Left kidney (tissue), 1 donor: ENCODE measurements at regions not wholly inside any gene's neighbourhood (a gene's known extent, or its start where the extent isn't known, plus 50 kb on each side); places are given as distances from the start of the nearest gene placed in this dataset.

ENCODE experiments used
- DNase-seq: peaks from one replicate; pipeline ENCODE4 v3.0.0-alpha.2; 2013

GRCh38 chr2:49487139-49487538, 332.8 kb upstream of the FSHR start:
- no peak for DNase-seq

DNA sequence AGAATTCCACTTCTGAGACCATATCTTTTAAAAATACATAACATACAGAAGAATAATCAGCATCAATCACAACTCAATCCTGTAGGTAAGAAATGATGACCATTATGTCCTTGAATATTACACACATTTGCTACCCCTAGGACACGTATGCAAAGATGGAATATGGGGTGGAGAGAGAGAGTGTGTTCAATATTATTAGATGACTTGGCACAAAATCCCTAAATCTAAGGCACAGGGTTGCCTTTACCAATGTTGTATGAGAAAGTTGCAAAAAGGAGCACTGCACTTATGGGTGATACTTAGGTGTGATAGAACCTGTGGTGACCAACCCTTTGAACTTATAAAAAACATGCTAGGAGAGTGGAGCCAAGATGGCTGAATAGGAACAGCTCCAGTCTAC, 326.2 kb upstream of the FSHR start:
- DNase-seq: no peak

DNA sequence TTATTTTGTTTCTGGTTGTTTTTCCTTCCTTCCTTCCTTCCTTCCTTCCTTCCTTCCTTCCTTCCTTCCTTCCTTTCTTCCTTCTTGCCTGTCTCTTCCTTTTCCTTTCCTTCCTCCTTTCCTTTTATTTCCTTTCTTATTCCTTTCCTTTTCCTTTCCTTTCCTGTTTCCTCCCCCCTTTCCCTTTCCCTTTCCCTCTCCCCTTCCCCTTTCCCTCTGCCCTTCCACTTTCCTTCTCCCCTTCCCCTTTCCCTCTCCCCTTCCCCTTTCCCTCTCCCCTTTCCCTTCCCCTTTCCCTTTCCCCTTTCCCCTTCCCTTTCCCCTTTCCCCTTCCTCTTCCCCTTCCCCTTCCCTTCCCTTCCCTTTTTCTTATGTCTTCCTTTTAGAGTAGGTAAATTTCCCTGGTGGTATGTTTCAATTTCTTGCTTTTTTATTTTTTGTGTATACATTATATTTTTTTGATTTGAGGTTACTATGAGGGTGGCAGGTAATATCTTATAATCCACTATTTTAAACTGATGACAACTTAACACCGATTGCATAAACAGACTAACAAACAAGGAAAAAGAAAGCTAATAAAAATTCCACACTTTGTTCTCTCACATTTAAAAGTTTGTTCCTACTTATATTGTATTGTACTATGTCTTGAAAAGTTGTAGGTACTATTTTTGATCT, 311.0 kb upstream of the FSHR start:
- no peak for DNase-seq

DNA sequence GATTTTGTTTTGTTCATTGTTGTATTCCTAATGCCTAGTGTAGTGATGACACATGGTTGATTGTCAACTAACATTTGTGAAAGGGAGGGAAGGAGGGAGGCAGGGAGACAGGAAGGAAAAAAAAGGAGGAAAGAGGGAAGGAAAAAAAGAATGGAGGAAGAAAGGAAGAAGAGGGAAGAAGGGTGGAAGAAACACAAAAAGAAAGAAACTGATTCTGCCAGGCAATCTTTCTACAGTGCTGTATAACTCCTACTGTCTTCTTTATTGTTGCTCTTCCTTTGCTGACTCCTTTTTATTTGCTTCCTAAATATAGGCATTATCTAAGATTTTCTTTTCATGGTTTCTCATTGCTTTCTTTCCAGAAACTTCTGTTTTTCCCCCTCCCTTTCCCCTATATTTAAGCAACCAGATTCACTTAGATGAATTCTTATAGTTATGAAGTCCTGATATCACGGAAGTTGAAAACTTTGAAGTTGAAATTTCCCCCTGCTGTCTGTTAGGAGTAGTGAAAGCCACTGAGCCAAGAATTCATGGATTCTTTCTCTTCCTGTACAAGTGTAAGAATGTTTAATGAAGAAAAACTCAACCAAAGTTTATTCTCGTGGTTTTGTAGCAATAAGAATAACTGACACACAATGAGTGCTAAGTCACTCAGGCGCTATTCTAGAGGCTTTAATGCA, 305.1 kb upstream of the FSHR start:
- no peak for DNase-seq

DNA sequence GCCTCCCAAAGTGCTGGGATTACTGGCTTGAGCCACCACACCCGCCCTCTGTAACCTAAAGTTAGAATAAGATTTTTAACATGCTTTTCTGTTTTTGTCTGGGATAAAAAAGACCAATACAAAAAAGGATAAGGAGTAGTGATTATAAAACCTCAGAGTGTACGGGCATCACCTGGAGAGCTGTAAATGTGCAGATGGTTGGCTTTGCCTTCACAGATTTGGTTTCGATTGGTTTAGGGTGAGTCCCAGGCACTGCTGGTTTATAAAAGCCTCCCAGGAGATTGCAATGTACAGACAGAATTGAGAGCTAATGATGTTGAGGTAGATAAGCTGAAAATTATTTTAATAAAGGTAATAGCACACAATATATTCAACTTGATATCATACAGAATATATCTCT, 289.7 kb upstream of the FSHR start:
- DNase-seq: no peak

DNA sequence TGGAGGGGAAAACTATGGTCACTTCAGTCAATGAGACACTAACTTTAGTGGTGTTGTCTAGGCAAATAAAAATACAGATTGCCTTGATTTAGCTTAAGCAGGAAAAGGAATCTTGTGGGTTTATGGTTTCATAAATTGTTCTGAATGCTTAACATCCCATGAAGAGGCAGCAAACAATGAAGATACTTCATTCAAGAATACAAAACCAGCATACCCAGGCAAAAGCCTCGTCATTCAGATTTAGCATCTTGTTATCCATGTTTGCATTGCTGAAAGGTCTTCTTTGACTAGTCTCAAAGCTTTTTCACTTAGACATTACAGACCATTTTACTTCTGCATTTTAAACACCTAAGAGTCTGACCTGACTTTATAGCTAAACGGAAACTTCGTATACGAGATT, 272.7 kb upstream of the FSHR start:
- DNase-seq: no peak

DNA sequence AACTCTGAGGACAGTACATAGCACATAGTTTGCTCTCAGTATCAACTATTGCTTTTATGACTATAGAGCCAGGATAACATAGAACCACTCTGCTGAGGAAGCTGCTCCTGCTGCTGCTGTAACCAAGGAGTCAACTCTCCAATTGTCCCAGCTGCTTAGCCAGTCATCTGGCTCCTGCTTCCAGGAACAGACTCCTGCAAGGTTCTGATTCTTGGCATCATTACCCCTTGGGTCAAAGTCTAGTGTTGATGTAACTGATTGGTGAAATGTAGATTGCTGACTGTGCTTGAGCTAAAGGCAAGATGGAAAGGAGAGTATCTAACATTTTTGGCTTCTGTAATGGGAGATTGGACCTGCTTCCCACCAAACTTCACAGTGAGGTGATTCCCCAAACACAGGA, 261.9 kb upstream of the FSHR start:
- no peak for DNase-seq

- no peak for DNase-seq
Observed at GRCh38 chr2:49404108-49404507, 249.8 kb upstream of the FSHR start.

DNA sequence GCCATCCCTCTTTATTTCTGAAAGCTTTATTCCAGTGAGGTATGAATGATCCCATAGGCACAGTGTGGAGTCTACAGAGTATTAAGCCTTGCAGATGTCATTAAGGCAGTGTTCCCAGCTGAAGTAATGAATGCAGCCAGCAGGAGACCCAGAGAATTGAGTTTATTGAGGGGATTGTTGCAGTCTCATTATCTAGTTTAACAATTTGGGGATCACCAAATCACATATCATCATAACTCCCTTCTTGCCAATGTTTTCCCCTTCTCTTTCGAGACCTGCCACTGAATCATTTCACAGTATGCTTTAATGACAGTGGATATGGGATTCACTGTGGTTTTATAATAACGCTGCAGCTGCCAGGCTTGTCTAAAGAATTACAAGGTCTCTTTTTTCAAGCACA, 249.3 kb upstream of the FSHR start:
- no peak for DNase-seq

DNA sequence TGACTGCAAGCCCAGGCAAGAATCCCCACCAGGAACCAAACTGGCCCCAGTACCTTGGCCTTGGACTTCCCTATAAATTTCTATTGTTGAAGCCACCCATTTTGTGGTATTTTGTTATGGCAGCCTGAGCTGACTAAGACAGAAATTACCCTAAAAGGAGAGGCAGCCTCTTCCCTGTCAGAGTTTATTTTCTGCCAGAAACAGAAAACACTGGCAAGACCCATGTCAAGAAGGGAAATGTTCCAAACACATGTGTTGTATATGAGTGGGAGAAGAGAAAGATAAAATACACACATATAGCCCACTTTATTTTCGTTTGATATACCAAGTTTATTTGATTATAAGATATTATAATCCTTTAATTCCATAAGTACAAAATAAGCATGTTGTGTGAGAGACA, 225.1 kb upstream of the FSHR start:
- no peak for DNase-seq

DNA sequence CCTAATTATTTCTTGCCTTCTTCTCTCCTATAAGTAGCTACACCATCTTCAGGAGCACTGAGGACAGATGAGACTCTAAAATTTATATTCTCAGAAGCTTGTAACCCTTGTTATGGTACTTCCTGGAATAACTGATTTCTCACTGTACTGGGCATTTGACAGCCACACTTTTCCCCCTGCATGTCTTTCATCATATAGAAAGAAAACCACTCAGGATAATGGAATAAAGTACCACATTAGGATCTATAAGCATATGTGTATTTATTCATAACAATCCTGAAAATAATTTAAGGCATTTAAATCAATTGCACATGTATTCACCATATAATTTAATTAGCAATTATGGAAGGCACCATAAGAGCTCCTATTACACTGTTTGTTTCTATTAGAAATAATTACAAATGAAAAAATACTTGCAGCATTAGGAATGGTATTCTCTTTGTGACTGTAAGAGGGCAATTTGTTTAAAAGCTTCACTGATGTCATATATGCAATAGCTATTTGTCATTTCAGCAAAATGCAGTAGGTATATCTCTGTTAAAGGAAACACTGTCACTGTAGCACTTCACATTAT, 216.9 kb upstream of the FSHR start:
- no peak for DNase-seq

DNA sequence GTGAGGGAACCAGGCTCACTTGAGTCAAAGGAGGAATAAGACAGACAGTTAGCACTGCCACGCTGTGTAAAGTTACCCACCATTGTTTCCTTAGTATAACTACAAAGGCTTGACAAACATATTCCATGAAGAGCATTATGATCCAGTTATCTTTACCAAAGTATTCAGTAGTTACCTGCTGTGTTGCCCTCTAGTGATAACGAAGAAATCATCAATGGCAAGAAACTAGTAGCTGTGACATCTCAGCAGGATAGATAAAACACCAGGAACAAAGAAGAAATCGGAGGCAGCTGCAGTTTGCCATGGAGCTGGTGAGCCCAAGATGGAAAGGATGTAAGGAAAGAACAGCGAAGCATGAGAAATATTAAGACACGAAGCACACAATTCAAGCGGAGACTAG, 215.3 kb upstream of the FSHR start:
- DNase-seq: no peak

GRCh38 chr2:49369101-49369500, 214.8 kb upstream of the FSHR start:
- DNase-seq: no peak

DNA sequence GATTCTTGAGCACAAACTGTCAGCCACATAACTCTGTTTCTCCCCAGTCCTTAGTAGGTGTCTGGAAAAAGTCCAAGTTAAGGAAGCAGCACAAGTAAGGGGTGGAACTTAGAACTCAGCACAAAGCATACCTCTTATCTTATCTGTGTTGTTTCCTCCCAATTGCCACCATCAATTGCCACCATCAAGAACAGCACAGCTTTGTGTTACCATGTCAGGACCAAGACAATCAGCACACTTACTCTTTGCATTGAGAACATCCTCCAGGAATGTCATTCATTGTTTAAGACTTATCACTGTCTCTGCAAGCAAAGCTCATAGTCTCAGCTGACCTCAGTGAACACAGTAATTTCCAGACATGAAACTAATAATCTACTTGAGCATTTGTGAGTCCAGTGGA, 212.7 kb upstream of the FSHR start:
- no peak for DNase-seq

DNA sequence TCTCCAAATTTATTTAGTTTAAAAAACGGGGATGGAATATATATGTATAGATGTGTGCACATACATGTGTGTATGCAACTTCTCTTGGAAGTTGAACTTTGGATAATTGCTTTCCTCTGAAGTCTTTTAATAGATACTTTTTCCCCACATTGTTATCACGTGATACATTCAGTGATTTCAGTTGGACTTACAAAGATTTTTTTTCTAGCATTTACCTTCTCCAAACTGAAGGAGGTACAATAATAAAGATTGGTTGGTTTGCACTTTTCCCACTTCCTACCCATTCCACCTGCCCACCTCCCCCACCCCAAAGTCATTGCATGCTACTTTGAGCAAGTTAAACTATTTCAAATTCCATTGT, 206.1 kb upstream of the FSHR start:
- DNase-seq: no peak

DNA sequence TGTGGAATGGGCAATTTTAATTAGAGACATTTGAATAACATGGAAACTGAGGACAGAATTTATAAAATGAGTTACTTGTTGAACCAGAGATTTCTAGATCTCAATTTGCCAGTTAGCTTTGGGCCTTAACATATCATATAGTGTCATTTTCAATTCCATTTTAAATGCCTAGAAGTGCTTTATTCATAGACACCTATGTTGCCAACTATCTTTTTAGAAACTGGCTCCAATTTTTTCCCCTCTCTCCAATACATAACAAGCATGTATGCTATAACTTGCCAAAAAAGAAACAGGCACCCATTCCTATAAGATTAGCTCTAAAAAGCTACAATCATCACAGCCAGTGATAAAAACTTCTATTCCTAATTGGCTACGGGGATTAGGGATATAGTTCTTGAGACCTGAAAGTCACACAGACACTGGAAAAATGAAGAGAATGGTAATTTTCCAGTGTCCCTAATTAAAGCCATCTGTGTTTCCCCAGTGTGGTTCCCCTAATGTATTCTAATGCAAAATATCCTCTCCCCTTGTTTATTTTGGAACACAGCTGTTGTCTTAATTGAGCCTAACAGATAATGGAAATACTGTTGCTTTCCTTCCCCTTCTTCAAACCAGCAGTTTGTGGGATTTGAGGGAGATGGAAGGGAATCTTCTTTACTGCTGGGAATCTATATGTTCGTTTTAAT, 205.5 kb upstream of the FSHR start:
- DNase-seq: no peak

DNA sequence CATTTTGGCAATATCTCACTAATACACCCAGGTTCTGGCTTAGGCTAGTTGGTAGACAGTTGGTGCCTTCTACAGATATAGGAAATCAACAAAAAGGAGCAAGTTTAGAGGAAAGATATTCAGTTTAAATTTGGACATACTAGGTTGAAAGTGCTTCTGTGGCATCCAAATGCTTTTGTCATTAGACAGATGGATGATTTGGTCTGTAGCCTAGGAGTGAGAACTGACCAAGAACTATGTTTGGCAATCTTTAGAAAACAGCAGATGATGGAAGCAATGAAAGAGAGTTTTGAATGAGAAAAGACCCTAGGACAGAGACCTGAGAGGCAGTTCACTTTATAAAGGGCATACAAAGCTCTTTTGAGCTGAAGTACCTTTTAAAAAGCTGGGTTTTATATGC, 201.3 kb upstream of the FSHR start:
- DNase-seq: no peak

DNA sequence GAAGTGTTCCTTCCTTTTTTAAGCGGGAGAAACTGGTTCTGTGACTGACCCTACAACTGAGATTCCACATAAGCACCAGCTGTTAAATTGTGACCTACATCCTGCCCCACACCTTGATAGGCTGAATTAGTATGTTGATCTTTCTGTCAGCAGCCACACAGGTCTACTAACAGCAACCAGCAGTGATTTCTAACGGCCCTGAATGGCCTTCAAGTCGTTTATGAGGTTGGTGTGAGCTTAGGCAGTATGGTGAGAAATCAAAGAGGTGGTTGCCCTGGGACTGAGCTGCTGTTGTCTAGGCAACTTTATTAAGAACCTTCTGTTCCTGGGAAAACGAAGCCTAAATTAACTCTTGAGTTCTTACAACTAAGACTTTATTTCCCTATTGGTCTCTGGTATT, 197.2 kb upstream of the FSHR start:
- no peak for DNase-seq

- no peak for DNase-seq
Observed at GRCh38 chr2:49343638-49344037, 189.3 kb upstream of the FSHR start.

- no peak for DNase-seq
Observed at GRCh38 chr2:49342156-49342555, 187.8 kb upstream of the FSHR start.

GRCh38 chr2:49335546-49335945, 181.2 kb upstream of the FSHR start:
- no peak for DNase-seq

DNA sequence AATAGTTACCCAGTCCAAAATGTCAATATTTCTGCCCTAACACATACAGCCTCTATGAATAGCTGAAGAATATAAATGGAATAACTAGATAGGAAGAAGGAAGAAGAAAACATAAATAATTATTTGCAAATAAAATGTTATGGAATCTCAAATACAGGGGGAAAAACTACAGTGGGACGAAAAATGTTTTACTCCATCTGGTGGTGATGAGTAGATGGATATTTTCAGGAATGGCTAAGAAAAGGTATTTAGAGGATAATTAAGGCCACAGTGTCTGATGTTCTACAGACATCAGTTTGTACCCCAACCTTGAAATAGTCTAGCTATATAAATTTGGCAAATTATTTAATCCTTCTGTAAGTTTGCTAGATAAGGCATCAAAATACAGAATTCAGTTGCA, 178.1 kb upstream of the FSHR start:
- DNase-seq: no peak

DNA sequence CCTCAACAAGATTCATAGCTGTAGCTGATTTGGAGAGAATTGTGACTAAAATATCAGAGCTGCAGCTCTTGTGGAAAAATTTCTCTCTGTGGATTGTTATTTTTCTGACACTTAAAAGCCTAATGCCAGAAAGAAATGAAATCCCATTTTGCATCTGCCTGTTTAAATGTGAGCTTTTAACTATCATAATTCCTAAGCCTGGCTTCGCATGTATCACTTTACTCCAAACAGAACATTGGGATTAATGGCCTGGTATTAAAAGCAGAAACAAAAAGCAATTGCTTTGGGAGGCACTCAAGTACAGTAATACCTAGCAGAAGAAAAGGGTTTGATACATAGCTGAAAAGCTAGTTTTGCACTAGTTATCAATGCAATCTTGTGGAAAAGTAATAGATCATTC, 164.2 kb upstream of the FSHR start:
- DNase-seq: no peak

DNA sequence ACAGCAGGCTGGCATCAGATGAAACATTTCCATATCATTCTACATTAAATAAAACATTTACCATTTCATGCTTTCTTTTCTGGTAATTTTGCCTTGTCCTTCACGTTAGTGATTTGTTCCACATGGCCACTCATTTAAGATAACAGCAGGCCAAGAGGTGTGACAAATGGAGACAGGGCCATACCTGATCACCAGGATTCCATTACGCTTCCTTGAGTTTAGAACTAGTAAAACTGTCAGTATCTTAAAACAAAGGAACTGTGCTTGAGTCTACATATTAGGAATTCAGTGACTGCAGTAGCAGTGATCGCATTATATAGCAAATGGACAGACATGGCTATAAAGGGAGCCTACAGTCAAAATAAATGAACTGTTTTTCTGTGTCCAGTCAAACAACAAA, 155.1 kb upstream of the FSHR start:
- DNase-seq: peak; percentile 14
